Hippocampal formation (tissue), 2 donors: ENCODE measurements at regions not wholly inside any gene's neighbourhood (a gene's known extent, or its start where the extent isn't known, plus 50 kb on each side); places are given as distances from the start of the nearest gene placed in this dataset.
"Not testable (repeated sequence)": the region's sequence is repeated elsewhere in the genome, so short reads cannot be mapped to it uniquely, and the experiment has no call there.

ENCODE experiments used
- DNase-seq, 2 donors: peaks; one replicate each; lab custom pipeline; 2025; lab: John Stamatoyannopoulos, UW

GRCh38 chr5:56732121-56732520, 83.2 kb upstream of the MAP3K1 start:
- no peak for DNase-seq

DNA sequence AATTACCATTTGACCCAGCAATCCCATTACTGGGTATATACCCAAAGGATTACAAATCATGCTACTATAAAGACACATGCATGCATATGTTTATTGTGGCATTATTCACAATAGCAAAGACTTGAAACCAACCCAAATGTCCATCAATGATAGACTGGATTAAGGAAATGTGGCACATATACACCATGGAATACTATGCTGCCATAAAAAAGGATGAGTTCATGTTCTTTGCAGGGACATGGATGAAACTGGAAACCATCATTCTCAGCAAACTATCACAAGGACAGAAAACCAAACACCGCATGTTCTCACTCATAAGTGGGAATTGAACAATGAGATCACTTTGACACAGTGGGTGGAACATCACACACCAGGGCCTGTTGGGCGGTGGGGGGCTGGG, 83.9 kb upstream of the MAP3K1 start:
- not testable (repeated sequence) for DNase-seq

- DNase-seq, result no peak
Observed at GRCh38 chr5:56729488-56729887, 85.9 kb upstream of the MAP3K1 start.

- DNase-seq, result no peak
Observed at GRCh38 chr5:56725711-56726411, 89.5 kb upstream of the MAP3K1 start.

DNA sequence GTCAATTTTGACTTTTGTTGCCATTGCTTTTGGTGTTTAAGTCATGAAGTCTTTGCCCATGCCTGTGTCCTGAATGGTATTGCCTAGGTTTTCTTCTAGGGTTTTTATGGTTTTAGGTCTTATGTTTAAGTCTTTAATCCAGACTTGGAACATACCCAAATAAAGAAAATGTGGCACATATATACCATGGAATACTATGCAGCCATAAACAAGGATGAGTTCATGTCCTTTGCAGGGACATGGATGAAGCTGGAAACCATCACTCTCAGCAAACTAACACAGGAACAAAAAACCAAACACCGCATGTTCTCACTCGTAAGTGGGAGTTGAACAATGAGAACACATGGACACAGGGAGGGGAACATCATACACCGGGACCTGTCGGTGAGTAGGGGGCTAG, 90.5 kb upstream of the MAP3K1 start:
- DNase-seq, result not testable (repeated sequence)

GRCh38 chr5:56722317-56722716, 93.0 kb upstream of the MAP3K1 start:
- DNase-seq, result no peak

DNA sequence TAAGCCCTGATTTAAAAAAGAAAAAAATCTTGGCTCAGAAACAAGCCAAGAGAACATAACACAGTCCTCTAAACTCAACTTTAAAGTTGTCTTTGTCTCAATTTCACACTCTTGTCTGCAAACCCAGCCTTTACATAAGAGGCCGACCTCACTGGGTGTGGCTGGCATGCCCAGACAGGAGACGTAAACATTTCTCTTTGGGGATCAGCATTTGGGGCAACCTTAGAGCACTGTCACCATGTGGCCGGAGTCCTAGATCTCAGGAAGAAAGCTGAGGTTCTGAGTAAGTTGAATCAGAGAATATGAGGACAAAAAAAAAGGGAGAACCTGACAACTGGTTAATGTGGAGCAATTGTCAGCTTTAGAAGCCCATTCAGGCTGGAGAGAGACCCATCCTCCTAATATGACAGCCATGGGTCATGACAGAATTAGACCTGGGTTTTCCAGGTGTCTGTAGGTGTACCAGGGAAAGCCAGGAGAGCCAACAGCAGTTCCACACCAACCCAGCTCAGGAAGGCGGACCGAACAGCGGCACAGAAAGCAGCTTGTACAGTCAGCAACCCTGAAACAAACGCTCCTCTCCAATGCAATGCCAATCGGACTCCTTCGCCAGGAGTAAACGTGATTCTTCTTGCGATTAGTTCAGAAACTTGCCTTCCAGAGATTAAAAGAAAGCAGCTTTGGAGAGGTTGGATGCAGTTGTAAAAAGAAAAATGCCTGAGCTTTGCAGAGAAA, 97.9 kb upstream of the MAP3K1 start:
- no peak for DNase-seq

DNA sequence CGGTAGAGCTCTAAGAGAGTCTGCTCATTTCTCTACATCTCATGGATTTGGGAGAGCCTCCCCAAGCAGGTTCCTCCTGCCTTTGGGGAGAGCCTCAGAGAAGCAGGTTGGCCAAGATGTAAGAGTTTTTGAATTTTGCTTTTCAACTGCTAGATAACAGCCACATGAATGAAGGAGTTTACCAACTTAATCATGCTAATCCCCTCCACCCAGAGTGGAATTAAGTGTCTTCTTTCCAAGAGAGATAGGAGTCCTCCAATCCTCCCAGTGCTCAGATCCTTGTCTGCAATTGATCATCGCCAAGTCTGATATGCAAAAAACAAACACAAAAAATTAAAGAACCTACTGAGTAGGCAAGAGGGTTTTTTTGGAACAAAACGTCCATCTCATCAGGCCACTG, 99.4 kb upstream of the MAP3K1 start:
- no peak for DNase-seq

DNA sequence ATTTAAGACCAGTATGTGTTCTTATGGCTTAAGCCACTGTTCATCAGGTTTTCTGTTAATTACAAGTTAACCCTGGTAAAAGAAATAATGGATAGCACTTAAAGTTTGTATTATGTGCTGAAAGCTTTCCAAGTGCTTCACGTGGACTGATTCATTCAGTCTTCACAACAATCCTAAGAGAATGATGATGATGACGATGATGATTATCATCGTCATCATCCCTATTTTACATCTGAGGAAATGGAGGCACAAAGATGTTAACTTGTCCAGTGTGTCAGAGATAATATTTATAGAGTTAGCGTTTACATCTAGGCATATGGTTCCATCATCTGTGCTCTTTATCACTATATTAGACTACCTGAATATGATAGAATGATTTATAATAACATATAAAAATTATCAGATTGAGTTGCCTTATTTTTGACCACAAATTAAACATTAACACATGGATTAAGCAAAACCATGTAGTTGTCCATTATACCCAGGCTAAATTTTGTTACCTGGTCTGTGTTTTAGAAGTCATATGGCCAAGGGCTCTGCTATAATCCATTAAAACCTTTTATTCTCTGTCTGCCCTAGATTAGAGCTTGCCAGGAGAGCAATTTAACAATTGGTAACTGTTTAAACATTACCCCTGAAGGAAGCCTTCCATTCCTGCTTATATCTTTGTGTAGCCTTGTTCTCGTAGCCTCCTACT, 102.3 kb upstream of the MAP3K1 start:
- no peak for DNase-seq

- no peak for DNase-seq
Observed at GRCh38 chr5:56710826-56711590, 104.3 kb upstream of the MAP3K1 start.

DNA sequence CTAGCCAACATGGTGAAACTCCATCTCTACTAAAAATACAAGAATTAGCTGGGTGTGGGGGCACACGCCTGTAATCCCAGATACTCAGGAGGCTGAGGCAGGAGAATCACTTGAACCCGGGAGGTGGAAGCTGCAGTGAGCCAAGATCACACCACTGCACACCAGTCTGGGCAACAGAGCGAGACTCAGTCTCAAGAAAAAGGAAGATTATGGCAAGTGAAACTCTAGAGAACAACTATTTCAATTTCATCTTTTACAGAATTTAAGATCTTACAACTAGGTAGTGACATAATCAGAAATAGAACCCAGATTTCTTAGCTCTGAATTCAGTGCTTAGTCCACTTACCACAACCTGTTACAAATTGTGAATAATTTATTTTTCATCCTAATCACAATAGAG, 108.8 kb upstream of the MAP3K1 start:
- no peak for DNase-seq

DNA sequence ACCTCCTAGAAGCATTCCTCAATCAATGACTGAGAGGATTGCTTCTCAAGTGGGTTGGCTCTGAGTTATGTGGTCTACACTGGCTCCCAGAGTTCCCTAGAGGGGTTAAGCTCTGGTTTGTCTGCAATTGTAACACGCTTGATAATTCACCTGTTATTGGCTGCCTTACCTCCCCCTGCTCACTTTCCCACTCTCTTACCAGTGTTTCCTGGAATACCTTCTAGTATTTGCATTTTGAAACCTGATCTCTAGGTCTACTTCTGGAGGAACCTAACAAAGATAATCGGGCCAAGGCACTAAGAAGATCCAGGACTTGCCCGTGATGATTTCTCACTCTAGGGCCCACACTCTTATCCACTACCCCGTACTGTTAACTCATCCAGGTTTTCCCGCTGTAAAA, 110.1 kb upstream of the MAP3K1 start:
- no peak for DNase-seq

GRCh38 chr5:56703952-56704351, 111.4 kb upstream of the MAP3K1 start:
- no peak for DNase-seq

DNA sequence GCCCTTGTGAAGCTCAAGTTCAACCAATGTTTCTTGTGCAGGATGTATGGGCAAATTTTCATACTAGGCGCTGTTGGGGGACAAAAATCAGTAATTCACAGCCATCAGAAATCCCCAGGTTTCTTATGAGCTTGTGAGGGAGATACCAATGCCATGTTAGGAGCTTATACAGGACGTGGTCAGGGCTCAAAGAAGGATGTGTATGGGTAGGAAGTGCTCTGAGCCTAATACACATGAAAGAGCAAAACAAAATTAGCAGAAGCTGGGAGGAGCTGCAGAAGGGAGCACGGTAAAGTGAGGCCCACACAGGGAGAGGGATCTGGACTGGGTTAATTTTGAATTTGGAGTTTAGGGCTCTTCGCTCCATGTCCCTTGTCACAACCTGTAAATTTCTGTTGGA, 114.6 kb upstream of the MAP3K1 start:
- DNase-seq, result no peak

- DNase-seq, result no peak
Observed at GRCh38 chr5:56699538-56699937, 115.8 kb upstream of the MAP3K1 start.

- DNase-seq, result peak in 1 of 2 donors; percentile 47
Observed at GRCh38 chr5:56698463-56699381, 116.6 kb upstream of the MAP3K1 start.

DNA sequence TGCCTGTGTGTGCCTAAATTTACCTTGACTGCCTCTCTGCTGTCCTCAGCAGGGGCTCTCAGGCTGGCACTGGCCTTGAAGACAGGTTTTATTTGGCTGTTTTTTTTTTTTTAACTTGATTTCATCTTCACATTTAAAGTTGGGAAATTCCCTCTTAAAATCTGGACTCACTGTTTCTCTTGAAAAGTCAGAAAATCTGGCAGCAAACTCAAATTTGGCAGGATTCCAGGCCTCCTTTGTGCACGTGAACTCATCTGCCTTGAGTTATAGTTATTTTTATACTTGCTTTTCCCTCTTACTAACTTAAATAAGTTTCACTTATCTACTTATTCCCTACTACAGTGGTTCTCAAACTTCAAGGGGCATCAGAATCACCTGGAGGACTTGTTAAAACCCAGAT, 118.4 kb upstream of the MAP3K1 start:
- no peak for DNase-seq

- no peak for DNase-seq
Observed at GRCh38 chr5:56693220-56693579, 122.1 kb upstream of the MAP3K1 start.

DNA sequence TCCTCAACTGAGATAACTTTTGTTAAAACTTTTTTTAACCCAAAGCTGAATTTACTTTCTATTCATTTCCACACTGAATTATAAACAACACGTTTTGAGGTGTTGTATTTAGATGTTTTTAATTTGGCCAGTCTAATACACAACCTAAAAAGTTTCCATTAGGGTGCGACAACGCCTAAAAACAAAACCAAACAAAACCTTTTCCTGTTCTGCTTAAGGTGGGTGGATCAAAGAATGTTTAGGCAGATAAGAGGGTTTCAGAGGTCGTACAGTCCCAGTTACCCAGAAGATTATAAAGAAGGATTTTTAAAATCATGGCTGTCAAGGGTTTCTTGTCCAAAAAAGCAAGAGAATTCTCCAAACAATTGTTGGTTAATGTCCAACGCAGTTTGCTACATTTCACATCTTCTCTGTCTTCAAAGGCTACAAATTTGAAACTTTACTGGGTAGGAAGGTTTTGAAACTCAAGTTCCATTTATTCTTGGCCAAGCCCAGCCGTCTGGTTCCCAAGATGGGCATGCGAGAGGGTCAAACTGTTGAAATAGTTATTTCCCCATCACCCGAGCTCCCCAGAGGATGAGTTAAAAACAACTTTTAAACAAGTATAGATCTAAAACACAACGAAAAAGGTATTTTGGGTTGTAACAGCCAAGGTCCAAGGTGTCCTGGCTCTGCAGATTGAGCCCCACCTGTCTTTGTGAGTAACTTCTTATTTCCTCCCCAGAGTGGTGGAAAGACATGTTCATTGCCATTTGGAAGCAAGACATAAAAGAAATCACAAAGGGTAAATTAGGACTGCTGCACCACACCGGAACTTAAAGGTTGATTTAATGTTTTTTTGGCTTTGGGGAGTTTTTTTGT, 122.8 kb upstream of the MAP3K1 start:
- no peak for DNase-seq

DNA sequence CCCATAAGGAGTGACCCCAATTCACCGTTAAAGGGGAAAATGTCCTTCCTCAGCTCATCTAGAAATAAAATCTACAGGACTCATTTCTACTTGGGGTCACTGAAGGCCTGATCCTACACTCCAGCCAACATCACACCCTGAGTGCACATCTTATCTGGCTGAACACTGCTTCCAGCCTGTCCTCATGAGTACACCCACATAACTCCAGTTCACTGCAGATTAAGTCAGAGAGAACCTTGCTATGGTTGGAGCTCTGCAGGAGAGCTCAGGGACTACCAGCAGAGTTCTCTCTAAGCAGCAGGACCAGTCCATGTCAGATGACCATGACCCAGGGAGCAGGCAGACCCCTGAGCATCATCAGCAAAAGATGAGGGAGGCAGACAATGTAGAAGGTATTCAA, 126.9 kb upstream of the MAP3K1 start:
- DNase-seq, result no peak
